Urinary bladder (tissue), 3 donors: ENCODE measurements at regions not wholly inside any gene's neighbourhood (a gene's known extent, or its start where the extent isn't known, plus 50 kb on each side); places are given as distances from the start of the nearest gene placed in this dataset.
"Not testable (repeated sequence)": the region's sequence is repeated elsewhere in the genome, so short reads cannot be mapped to it uniquely, and the experiment has no call there.

Experiments used
- DNase-seq: peaks from one replicate; pipeline ENCODE4 v3.0.0-alpha.2; 2015; ENCODE audit errors: extremely low spot score
- H3K27ac ChIP-seq: one replicate; pipeline ENCODE4 v1.5.1; 2013; ENCODE audit warnings: low read depth, mild to moderate bottlenecking, moderate library complexity
- H3K36me3 ChIP-seq: one replicate; pipeline ENCODE4 v1.6.1; 2013; ENCODE audit warnings: mild to moderate bottlenecking, moderate library complexity; ENCODE audit not compliant: insufficient read depth
- H3K4me1 ChIP-seq: one replicate; pipeline ENCODE4 v1.6.1; 2013; ENCODE audit warnings: mild to moderate bottlenecking, moderate library complexity; ENCODE audit not compliant: insufficient read depth
- H3K4me3 ChIP-seq: one replicate; pipeline ENCODE4 v1.5.1; 2013; ENCODE audit warnings: low read depth, low read length
- WGBS: extraction: QIAGEN DNeasy Blood & Tissue Kit; methylation state at CpG from one replicate; pipeline ENCODE4 v1.1.7; 2013; 5-methylcytosine and 5-hydroxymethylcytosine counted together
- donor health status: healthy with polysubstance abuse.
- donor health status: healthy.

- Histone ChIP-seq H3K36me3 (no peaks in the 10 kb centered on the region), H3K27ac (no peak overlapping the region), H3K4me1 (no peaks in the 10 kb centered on the region), H3K4me3 (no peak overlapping the region)
- no peak for DNase-seq
- WGBS, result 74% methylated on average over 9 of the region's 9 CpGs
Measured at GRCh38 chr13:40352380-40352778, 314.1 kb downstream of the FOXO1 start.

DNA sequence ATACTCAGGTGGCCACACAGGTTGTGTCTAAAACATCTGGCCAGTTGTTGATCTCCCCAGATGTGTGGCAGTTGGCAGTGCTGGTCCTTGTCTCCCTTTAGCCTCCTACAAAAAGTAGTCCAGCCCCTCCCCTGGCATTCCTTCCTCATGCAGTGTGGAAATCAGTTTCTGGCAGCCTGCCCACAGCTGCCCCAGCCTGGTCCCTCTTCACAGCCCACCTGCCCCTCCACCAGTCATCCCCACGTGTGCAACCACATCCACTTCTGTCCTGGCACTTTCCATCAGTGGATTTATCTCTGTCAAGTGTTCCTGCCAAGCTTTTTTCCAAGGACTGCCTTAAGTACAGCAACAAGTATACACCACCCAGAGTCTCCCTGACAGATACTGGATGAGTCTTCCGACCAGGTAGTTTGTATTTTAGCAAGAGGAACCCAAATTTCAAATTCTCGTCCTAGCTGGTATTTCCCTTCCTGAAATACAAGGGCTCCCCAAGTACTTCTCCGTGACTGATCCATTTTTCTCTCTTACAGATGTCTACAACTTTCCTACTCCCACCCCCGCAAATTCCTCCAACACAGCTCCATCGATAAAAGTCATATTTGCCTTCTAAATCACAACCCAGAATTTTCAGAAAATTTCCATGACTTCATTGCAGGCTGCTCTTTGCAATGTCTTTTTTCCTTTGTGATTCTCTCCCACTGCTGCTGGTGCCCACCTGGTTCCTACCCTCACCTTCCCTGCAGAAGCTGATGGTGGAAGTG is 313.5 kb downstream of the FOXO1 start:
- 63% methylated on average over 6 of the region's 6 CpGs for WGBS
- H3K27ac ChIP-seq, result no peak overlapping the region
- no peak for DNase-seq
- H3K4me1 ChIP-seq, result no peaks in the 10 kb centered on the region
- no peaks in the 10 kb centered on the region for H3K36me3 ChIP-seq
- no peak overlapping the region for H3K4me3 ChIP-seq

DNA sequence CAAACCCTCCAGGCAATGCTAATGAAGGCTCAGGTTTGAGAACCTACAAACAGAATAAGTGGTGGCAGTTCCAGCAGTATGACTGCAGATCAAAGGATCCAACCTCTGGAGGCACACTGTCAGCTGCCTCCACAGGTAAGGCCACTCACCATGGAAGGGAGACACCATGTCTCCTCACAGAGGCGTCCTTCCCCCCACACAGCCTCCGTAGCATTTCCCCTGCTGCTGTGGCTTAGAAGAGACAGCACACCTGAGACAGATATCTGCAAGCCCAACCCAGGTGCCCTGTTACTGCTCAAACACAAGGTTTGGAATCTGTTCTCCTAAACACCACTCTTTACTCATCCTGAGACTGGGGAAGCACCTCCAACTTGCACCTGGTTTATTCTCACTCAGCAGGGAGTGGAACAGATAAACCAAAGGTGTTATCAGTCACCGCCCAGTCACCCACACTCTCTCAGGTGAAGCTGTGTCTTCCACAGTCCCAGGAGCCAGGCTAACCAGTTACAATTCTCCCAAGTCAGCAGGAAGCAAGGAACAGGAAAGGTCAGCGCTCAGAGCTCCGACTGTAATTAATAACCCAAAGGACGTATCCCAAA is 311.2 kb downstream of the FOXO1 start:
- H3K36me3 ChIP-seq, result no peaks in the 10 kb centered on the region
- no peak overlapping the region for H3K4me3 ChIP-seq
- no peak for DNase-seq
- 95% methylated on average over 6 of the region's 6 CpGs for WGBS
- H3K27ac ChIP-seq, result no peak overlapping the region
- no peaks in the 10 kb centered on the region for H3K4me1 ChIP-seq

DNA sequence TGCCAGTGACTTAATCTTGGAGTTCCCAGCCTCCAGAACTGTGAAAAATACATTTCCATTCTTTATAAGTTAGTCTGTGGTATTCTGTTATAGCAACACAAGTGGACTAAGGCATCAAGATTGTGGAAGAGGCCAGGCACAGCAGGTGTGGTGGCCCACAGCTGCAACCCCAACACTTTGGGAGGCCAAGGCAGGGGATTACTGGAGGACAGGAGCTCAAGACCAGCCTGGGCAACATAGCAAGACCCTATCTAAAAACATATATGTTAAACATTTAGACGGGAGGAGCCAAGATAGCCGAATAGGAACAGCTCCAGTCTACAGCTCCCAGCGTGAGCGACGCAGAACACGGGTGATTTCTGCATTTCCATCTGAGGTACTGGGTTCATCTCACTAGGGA is 310.4 kb downstream of the FOXO1 start:
- H3K27ac ChIP-seq, result no peak overlapping the region

GRCh38 chr13:40356458-40356857 is 310.0 kb downstream of the FOXO1 start:
- H3K4me3 ChIP-seq, H3K4me1 ChIP-seq, H3K27ac ChIP-seq, H3K36me3 ChIP-seq, DNase-seq: not testable (repeated sequence)
- WGBS, result 62% methylated on average over 21 of the region's 22 CpGs

More for the DNA sequence above, 310.4 kb downstream of the FOXO1 start:
- H3K4me3 ChIP-seq, result no peak overlapping the region
- no peaks in the 10 kb centered on the region for H3K36me3 ChIP-seq
- no peaks in the 10 kb centered on the region for H3K4me1 ChIP-seq
- DNase-seq, result no peak
- WGBS, result 92% methylated on average over 6 of the region's 6 CpGs

- no peak for DNase-seq
- H3K27ac ChIP-seq, result no peak overlapping the region
- H3K36me3 ChIP-seq, result no peaks in the 10 kb centered on the region
- WGBS, result 95% methylated on average over 5 of the region's 5 CpGs
- H3K4me1 ChIP-seq, result no peaks in the 10 kb centered on the region
- no peak overlapping the region for H3K4me3 ChIP-seq
Measured at GRCh38 chr13:40362502-40362901, 303.9 kb downstream of the FOXO1 start.

DNA sequence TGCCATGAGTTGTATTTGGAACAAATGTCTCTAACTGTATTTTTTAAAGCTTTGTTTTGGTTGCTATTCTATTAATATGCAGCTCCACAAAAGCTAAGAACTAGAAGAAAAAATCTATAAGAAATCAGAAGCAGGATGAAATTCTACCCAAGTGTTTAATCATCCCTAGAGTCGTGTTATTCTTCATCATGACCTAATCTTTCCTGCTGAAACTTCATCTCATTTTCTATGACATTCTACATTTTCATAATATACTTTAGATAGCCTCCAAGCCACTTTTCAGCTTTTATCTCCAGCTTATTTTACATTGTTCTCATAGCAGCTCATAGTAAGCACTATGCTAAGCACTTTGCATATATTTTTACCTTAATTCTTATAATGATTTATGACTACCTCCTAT is 302.8 kb downstream of the FOXO1 start:
- no peaks in the 10 kb centered on the region for H3K36me3 ChIP-seq
- WGBS, result 71% methylated on average over 1 of the region's 1 CpG
- H3K4me1 ChIP-seq, result no peaks in the 10 kb centered on the region
- no peak for DNase-seq
- no peak overlapping the region for H3K4me3 ChIP-seq
- no peak overlapping the region for H3K27ac ChIP-seq

DNA sequence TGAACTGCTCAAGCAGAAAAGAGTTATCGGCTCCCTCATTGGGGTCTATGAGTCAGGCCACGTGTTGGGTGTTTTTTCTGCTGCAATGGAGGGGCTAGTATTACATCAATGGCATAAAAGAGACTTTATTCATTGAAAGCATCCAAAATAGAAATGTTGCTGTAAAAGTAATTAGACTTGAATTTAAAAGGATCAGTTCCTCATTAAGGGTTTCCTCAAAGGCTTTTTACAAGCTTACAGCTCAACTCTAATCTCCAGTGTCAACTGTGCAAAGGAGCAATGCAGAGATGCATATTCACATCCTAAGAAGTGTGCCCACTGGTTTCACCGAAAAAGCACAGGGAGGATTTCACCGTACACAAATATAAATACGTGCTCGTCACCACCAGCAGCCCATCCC is 300.3 kb downstream of the FOXO1 start:
- Histone ChIP-seq H3K36me3 (no peaks in the 10 kb centered on the region), H3K4me1 (no peaks in the 10 kb centered on the region), H3K27ac (no peak overlapping the region), H3K4me3 (no peak overlapping the region)
- WGBS, result 79% methylated on average over 6 of the region's 6 CpGs
- no peak for DNase-seq

- no peaks in the 10 kb centered on the region for H3K4me1 ChIP-seq
Measured at GRCh38 chr13:40368127-40368891, 298.1 kb downstream of the FOXO1 start.

DNA sequence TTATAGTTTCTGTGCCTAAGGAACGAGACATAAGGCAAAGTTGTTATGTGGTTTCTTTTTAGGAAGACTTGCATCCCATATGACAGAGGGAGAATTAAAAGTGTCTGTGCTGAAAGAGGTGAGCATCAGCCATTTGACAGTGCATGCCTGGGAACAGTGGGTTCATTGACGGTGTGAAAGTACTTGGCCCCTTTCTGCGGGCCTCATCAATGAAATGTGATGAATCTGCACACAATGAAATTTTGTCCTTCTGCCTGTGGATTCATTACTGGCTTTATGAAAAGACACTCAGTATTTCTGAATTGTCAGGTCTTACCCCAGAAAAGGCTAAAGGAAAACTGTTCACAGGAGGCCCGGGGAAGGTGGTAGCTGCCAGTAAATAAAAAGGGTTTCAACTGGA is 295.8 kb downstream of the FOXO1 start:
- Histone ChIP-seq H3K27ac (no peak overlapping the region), H3K4me1 (no peaks in the 10 kb centered on the region), H3K4me3 (no peak overlapping the region), H3K36me3 (no peaks in the 10 kb centered on the region)
- 86% methylated on average over 4 of the region's 4 CpGs for WGBS
- DNase-seq, result no peak

More at GRCh38 chr13:40368127-40368891, 298.1 kb downstream of the FOXO1 start:
- no peak for DNase-seq
- Histone ChIP-seq H3K36me3 (no peaks in the 10 kb centered on the region), H3K4me3 (no peak overlapping the region), H3K27ac (no peak overlapping the region)
- 74% methylated on average over 6 of the region's 6 CpGs for WGBS

DNA sequence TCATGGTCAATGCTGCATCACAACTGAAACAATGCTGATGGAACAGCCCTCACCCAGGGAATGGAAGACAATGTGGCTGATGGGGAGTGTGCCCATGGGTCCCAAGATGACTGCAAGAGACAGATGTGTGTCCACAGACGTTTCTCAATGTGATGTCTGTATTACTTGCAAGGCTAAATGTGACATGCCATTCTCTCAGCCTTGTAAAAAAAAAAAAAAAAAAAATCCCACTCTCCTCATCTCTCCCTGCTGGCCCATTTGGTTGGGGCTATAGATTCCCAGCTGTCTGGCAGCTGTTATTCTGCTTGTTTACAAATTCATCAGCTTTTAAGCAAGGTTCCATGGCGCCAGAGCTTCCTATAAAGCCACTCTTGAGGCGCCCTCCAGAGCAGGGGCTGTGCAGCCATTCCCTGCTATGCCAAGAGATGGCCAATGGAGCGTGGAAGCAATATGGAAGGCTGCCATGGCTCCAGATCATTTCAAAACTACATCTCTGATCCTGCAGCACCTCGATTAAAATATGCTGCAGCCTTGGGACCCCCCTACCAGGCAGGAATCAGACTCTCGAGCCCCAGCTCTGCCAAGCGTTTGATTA is 294.8 kb downstream of the FOXO1 start:
- DNase-seq, result no peak
- WGBS, result 63% methylated on average over 7 of the region's 7 CpGs
- no peaks in the 10 kb centered on the region for H3K4me1 ChIP-seq

DNA sequence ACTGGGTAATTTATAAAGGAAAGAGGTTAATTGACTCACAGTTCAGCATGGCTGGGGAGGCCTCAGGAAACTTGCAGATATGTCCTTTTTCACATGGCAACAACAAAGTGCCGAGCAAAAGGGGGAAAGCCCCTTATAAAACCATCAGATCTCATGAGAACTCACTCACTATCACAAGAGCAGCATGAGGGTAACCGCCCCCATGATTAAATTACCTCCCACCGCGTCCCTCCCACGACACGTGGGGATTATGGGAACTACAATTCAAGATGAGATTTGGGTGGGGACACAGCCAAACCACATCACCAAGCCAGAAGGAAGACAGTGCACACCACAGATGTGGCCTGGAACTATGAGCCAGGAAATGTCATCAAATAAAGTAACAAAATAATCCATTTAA is 292.8 kb downstream of the FOXO1 start:
- H3K4me1 ChIP-seq, H3K27ac ChIP-seq, H3K4me3 ChIP-seq, H3K36me3 ChIP-seq, DNase-seq: not testable (repeated sequence)
- 77% methylated on average over 6 of the region's 6 CpGs for WGBS

More for the DNA sequence above, 294.8 kb downstream of the FOXO1 start:
- Histone ChIP-seq H3K36me3 (no peaks in the 10 kb centered on the region), H3K4me3 (no peak overlapping the region), H3K27ac (no peak overlapping the region)

- Histone ChIP-seq H3K4me3 (no peak overlapping the region), H3K27ac (no peak overlapping the region), H3K4me1 (no peaks in the 10 kb centered on the region), H3K36me3 (no peaks in the 10 kb centered on the region)
- DNase-seq, result no peak
- WGBS, result 77% methylated on average over 7 of the region's 7 CpGs
Measured at GRCh38 chr13:40375489-40376171, 290.8 kb downstream of the FOXO1 start.
